GM20431 (cell line): ENCODE measurements at regions not wholly inside any gene's neighbourhood (a gene's known extent, or its start where the extent isn't known, plus 50 kb on each side); places are given as distances from the start of the nearest gene placed in this dataset.
"Not testable (repeated sequence)": the region's sequence is repeated elsewhere in the genome, so short reads cannot be mapped to it uniquely, and the experiment has no call there.

Source experiments
- in situ Hi-C: fragments of 300-500 bp; cut with MseI, MboI; formaldehyde crosslinking; loops from one replicate; pipeline ENCODE4 v1.15.0; 2020; ENCODE audit warnings: low sequenced_read_pairs; ENCODE audit not compliant: unreplicated experiment

GRCh38 chr6:132063738-132064137 lies 112.6 kb upstream of the CCN2 start:
- in situ Hi-C loops = no loop called here

DNA sequence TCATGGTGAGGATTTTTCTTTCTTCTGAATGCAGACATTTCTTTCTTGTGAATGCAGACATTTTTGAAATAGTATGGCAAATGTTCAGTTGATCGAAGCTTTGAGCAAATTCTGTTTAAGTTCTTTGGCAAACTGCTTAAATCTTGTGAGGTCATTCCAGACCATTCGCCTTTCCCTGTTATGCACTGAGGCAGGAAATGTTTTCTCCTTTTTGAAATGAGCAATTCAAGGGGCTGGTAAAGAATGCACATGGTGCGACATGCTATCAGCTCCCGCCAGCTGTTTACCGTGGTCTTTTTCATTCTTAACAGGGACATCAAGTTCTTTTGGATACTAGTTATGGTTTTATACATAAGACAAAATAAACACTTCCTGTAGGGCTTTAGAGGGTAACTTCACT lies 112.0 kb upstream of the CCN2 start:
- in situ Hi-C loops = no loop called here

DNA sequence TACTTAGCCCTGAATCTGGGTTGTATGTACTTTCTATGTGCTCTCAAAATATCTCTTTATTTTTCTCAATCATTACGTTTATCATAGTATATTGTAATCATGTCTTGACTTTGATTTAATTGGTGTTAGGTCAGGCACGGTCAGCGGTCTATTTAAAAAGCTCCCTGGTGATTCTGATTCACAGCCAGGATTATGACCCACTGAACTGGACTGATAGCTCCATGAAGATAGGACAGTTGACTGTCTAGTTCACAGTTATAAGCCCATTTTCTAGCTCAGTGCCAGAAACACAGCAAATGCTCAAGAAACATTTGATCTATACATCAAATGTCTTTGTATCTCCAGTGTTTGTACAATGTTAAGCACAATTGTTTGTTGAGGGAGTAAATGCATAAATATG lies 111.5 kb upstream of the CCN2 start:
- in situ Hi-C loops = no loop called here

DNA sequence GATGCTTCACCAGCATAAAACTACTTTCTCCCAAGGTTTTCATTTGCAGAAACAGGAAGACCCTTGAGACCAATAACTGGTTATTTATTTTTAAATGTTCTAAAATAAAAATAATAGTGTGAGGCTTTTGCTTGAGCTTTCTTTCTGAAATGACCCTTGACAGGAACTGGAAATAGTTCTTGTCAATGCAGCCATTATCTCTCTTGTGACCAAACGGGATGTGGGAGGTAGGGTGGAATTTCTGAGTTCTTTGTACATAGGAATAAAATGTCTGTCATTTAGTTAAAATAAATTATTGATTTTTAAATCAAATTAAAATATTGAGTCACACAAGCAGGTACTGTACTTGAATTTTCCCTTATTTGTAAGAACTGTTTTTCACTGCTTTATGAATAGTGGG lies 110.2 kb upstream of the CCN2 start:
- in situ Hi-C loops = no loop called here

- in situ Hi-C loops = no loop called here
Observed at GRCh38 chr6:132060591-132060990, 109.4 kb upstream of the CCN2 start.

DNA sequence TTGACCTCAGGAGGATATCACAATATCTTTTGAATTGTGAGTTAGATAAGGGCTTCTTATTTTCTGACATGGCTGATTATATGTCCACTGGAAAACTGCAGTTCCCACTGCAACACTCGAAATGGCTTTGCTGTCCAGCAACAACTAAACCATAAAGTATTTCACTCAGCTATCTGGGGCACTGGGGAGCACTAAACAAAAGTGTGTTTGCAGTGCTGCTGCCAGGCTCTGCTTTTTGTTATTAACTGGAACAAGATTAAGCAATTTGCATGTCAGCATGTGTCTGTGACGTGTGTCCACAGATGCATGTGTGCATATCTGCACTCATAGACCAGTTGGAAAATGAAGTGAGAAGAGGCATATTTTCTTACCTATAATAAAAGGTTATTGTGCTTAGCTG lies 107.8 kb upstream of the CCN2 start:
- in situ Hi-C loops = no loop called here

DNA sequence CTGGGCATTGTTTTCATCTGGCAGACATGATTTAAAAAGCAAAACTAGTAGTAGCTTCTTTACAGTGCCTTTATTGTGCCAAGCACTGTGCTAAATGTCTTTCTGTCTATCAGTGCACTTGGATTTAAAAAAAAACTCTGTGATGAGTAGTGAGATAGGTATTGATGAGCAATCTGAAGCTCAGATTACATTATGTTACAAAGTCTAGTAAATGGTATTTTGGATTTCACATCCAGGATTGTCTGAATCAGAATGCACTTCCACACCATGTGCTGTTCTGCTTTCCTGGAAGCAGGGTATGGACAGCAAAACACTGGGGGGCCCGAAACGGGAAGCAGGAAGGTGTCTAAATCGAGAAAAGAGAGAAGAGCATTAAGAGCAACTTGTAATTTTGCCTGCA lies 103.4 kb upstream of the CCN2 start:
- in situ Hi-C loops = no loop called here

DNA sequence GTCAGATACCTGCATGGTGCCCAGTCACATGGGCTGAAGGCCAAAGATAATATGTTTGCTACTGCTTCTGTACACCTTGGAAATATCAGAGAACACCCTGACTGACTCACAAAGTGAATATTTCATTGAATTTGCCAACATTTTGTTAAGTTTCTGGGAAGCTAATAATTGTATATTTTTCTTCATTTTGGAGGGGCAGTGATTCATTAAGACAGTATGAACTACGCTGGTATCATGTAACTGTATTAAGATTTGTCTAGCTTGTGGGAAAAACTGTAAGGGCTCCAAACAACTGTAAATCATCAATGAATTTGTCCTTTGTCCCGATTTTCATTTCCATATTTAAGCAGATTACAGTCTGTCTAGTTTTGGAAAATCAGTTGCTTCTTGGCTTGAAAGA lies 102.3 kb upstream of the CCN2 start:
- in situ Hi-C loops = no loop called here

GRCh38 chr6:132052096-132052495 lies 100.9 kb upstream of the CCN2 start:
- in situ Hi-C loops = no loop called here

GRCh38 chr6:132045877-132046276 lies 94.7 kb upstream of the CCN2 start:
- in situ Hi-C loops = no loop called here

- in situ Hi-C loops = no loop called here
Observed at GRCh38 chr6:132043148-132043547, 92.0 kb upstream of the CCN2 start.

DNA sequence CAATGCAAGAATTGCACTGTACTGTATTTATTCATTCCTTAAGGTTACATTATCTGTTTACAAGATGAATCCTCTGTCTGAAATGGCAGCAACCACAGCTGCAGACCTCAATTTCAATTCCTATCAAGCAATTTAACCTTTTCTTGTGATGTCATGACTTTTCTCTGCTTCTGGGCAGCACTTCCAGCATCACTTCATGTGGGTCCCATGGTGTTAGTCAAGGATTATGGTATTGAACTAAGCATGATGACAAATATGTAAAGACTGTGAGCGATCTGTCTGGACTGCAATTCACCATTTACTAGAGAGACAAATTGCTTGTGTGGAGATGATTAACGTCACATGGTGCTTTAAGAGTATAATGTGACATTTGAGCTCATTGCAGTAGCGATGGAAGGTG lies 90.5 kb upstream of the CCN2 start:
- in situ Hi-C loops = no loop called here

DNA sequence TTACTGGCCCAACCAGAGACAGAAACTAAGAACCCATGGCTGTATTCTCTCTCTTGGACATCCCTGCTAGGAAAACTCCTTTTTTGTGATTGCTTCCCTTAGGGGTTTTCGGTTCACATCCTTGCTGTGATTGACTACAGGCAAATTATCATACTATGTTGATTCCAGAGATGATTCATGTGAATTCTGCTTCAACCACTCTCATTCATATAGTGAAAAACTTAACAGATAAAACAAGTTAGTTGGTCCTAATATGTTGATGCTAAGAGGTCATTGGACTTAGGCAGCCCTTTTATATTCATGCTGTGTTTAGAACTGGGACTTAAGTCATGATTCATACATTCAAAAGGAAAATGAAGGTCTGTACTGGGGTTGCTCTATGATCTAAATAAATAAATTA lies 76.9 kb upstream of the CCN2 start:
- in situ Hi-C loops = no loop called here

- in situ Hi-C loops = no loop called here
Observed at GRCh38 chr6:132025468-132025867, 74.3 kb upstream of the CCN2 start.

DNA sequence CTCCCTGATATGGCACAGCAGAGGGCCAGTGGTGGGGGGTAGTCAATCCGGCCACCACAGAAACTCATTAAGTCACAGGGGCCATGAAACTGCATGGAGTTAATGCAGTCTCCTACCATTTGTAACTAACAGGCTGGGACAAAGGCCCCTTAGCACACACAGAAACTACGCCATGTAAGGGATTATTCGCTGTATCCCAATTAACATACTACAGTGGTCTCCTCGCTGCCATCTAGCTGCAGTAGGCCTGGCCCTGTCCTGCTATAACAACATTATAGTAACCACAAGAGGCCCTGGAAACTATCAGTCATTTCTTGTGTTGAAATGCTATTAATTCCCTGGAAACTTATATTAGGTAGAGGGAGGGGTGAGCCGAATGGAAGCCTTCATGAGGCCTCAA lies 72.3 kb upstream of the CCN2 start:
- in situ Hi-C loops = no loop called here

GRCh38 chr6:132021552-132022375 lies 70.6 kb upstream of the CCN2 start:
- in situ Hi-C loops = no loop called here

DNA sequence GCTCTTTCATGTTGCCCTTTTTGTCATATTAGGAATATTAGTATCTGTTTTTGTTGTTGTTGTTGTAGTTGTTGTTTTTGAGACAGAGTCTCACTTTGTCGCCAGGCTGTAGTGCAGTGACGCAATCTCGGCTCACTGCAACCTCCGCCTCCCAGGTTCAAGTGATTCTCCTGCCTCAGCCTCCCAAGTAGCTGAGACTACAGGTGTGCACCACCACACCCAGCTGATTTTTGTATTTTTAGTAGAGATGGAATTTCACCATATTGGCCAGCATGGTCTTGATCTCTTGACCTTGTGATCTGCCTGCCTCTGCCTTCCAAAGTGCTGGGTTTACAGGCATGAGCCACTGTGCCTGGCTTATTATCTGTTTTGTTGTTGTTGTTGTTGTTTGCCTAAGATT lies 69.7 kb upstream of the CCN2 start:
- in situ Hi-C loops = not testable (repeated sequence)

DNA sequence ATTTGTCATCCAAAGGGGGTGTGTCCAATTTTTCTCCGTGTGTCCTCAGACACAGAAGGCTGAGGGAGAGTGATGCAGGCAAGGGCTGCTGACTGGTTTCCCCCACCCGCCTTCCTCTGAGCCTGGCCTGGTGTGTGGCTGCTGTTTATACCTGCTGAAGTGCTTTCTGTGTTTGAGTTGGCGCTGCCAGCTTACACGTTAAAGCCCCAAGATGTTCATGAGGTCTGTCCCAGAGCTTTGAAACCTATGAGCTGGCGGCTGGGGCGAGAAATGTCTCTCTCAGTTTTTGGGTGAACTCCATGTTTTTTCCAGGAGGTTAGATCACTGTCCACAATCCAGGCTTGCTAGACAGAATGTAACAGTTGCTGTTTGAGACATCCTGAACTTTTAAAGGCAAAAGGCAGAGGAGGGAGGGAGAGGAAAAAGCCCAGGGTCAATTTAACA lies 69.0 kb upstream of the CCN2 start:
- in situ Hi-C loops = no loop called here

DNA sequence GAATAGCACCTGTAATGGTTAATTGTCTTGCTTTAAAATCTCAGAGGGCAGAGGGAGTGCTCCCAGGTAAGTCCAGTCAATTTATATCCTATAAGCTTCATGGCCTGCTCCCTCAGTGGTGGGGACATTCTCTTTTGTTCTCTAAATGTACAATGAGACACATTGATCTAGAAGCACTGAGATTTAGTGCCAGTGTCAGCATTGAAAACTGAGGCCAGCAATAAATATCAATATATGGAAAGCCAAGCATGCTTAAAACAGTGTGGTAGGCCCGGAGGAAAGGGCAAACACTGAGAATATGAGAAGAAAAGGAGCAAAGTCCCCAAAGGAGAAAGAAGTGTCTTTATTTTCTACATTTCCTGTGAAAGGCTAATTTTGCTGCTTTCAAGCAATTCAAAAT lies 68.4 kb upstream of the CCN2 start:
- in situ Hi-C loops = no loop called here

- in situ Hi-C loops = no loop called here
Observed at GRCh38 chr6:132017942-132018341, 66.8 kb upstream of the CCN2 start.

- in situ Hi-C loops = no loop called here
Observed at GRCh38 chr6:132016396-132016795, 65.2 kb upstream of the CCN2 start.

GRCh38 chr6:132011582-132011981 lies 60.4 kb upstream of the CCN2 start:
- in situ Hi-C loops = no loop called here
